ENCODE measurements at regions not wholly inside any gene's neighbourhood (a gene's known extent, or its start where the extent isn't known, plus 50 kb on each side); places are given as distances from the start of the nearest gene placed in this dataset.

GRCh38 chr5:72647806-72648205, 140.6 kb upstream of the ZNF366 start:
- no peak for TF ChIP-seq CTCF (IDR thresholded peaks at IDR 0.05)
- no peak for TF ChIP-seq POLR2A (IDR thresholded peaks at IDR 0.05)
- TF ChIP-seq EP300 (IDR thresholded peaks at IDR 0.05) = no peak
- no peak for TF ChIP-seq POLR2AphosphoS5 (IDR thresholded peaks at IDR 0.05)
